Astrocyte (in vitro differentiated cells and primary cell): ENCODE measurements at regions not wholly inside any gene's neighbourhood (a gene's known extent, or its start where the extent isn't known, plus 50 kb on each side); places are given as distances from the start of the nearest gene placed in this dataset.

Source experiments
- DNase-seq: peaks from one replicate; pipeline ENCODE4 v3.0.0-alpha.2; 2010; ENCODE audit warnings: low read depth
- FAIRE-seq: peaks from 2 replicates; lab custom pipeline; 2011; peaks lifted over from hg19 to GRCh38; lab: Jason Lieb, UNC
- H2AFZ ChIP-seq: 2 replicates; pipeline ENCODE4 v1.6.0; 2012; ENCODE audit warnings: low read depth, low read length, inconsistent platforms
- H3K27ac ChIP-seq: 2 replicates; pipeline ENCODE4 v1.5.1; 2011; ENCODE audit warnings: low read depth, low read length, inconsistent platforms
- H3K27me3 ChIP-seq: 2 replicates; pipeline ENCODE4 v1.6.0; 2011; ENCODE audit warnings: low read length, inconsistent platforms; ENCODE audit not compliant: insufficient read depth
- H3K36me3 ChIP-seq: 2 replicates; pipeline ENCODE4 v1.5.1; 2011; ENCODE audit warnings: low read length, inconsistent platforms; ENCODE audit not compliant: insufficient read depth
- H3K4me1 ChIP-seq: 2 replicates; pipeline ENCODE4 v1.5.1; 2011; ENCODE audit warnings: low read length, inconsistent platforms; ENCODE audit not compliant: insufficient read depth
- H3K4me2 ChIP-seq: 2 replicates; pipeline ENCODE4 v1.6.0; 2012; ENCODE audit warnings: low read length, inconsistent platforms
- H3K4me3 ChIP-seq: 2 replicates; pipeline ENCODE4 v1.5.1; 2011; ENCODE audit warnings: low read depth, mild to moderate bottlenecking, low read length, inconsistent platforms; ENCODE audit not compliant: insufficient read depth
- H3K79me2 ChIP-seq: 2 replicates; pipeline ENCODE4 v1.6.0; 2012; ENCODE audit warnings: mild to moderate bottlenecking, low read length, inconsistent platforms; ENCODE audit not compliant: insufficient read depth
- H3K9ac ChIP-seq: 2 replicates; pipeline ENCODE4 v1.6.0; 2012; ENCODE audit warnings: mild to moderate bottlenecking, low read length, inconsistent platforms
- H3K9me3 ChIP-seq: 2 replicates; pipeline ENCODE4 v1.5.1; 2012; ENCODE audit warnings: low read depth, mild to moderate bottlenecking, low read length, inconsistent platforms; ENCODE audit not compliant: insufficient read depth
- H4K20me1 ChIP-seq: 2 replicates; pipeline ENCODE4 v1.6.0; 2012; ENCODE audit warnings: low read length, inconsistent platforms; ENCODE audit not compliant: insufficient read depth
- H3K27ac Mint-ChIP-seq: one replicate; pipeline ENCODE4 v1.8.0; 2021; ENCODE audit warnings: mild to moderate bottlenecking, mixed read lengths; ENCODE audit not compliant: unreplicated experiment
- H3K27me3 Mint-ChIP-seq: one replicate; pipeline ENCODE4 v1.8.0; 2021; ENCODE audit warnings: low read depth, mixed read lengths; ENCODE audit not compliant: unreplicated experiment
- H3K36me3 Mint-ChIP-seq: one replicate; pipeline ENCODE4 v1.8.0; 2021; ENCODE audit warnings: low read depth, mixed read lengths; ENCODE audit not compliant: unreplicated experiment
- H3K4me1 Mint-ChIP-seq: one replicate; pipeline ENCODE4 v1.8.0; 2021; ENCODE audit warnings: low read depth, mixed read lengths; ENCODE audit not compliant: unreplicated experiment
- H3K4me3 Mint-ChIP-seq: one replicate; pipeline ENCODE4 v1.8.0; 2021; ENCODE audit warnings: mild to moderate bottlenecking, moderate library complexity, mixed read lengths; ENCODE audit not compliant: unreplicated experiment
- H3K9me3 Mint-ChIP-seq: one replicate; pipeline ENCODE4 v1.8.0; 2021; ENCODE audit warnings: mild to moderate bottlenecking, mixed read lengths; ENCODE audit not compliant: unreplicated experiment
- EZH2 ChIP-seq: IDR thresholded peaks from 2 replicates; pipeline ENCODE4 v1.6.1; 2012; ENCODE audit warnings: mild to moderate bottlenecking, low read length, inconsistent platforms; ENCODE audit not compliant: insufficient read depth
- TF ChIP-seq, protein P1 (sequence below): IDR thresholded peaks from 2 replicates; pipeline ENCODE4 v1.5.1; 2011; ENCODE audit warnings: low read depth, mild to moderate bottlenecking, inconsistent platforms, low read length, moderate library complexity; ENCODE audit not compliant: insufficient read depth

DNA sequence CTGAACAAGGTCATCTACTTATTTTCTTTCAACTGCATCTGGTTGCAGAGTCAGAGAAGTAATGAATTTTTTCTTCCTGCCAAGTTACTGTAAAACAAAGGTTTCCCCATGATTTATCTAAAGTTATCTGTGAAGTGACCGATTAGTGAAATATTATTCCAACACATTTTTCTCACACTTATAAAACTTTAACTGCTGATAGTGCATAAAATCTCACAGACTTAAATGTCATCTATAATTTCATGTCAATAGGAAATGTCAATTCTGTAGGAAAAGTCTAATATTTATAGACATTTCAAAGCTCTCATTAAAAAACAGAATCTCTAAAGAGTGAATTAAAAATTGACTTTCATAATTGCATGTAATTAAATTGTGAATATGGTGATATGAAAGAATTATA lies 397.2 kb downstream of the SLITRK1 start:
- no peaks in the 10 kb centered on the region for H3K4me1 Mint-ChIP-seq
- Histone ChIP-seq H3K4me1 (no peaks in the 10 kb centered on the region), H3K4me2 (no peak overlapping the region), H4K20me1 (no peaks in the 10 kb centered on the region), H3K36me3 (no peaks in the 10 kb centered on the region), H3K27ac (no peak overlapping the region), H3K9me3 (no peaks in the 10 kb centered on the region), H3K4me3 (no peak overlapping the region), H3K79me2 (no peaks in the 10 kb centered on the region), H3K27me3 (no peaks in the 10 kb centered on the region), H3K9ac (no peak overlapping the region), H2AFZ (no peak overlapping the region)
- no peak overlapping the region for H3K4me3 Mint-ChIP-seq
- TF ChIP-seq, protein P1, sequence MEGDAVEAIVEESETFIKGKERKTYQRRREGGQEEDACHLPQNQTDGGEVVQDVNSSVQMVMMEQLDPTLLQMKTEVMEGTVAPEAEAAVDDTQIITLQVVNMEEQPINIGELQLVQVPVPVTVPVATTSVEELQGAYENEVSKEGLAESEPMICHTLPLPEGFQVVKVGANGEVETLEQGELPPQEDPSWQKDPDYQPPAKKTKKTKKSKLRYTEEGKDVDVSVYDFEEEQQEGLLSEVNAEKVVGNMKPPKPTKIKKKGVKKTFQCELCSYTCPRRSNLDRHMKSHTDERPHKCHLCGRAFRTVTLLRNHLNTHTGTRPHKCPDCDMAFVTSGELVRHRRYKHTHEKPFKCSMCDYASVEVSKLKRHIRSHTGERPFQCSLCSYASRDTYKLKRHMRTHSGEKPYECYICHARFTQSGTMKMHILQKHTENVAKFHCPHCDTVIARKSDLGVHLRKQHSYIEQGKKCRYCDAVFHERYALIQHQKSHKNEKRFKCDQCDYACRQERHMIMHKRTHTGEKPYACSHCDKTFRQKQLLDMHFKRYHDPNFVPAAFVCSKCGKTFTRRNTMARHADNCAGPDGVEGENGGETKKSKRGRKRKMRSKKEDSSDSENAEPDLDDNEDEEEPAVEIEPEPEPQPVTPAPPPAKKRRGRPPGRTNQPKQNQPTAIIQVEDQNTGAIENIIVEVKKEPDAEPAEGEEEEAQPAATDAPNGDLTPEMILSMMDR: no peak
- no peak for TF ChIP-seq EZH2
- DNase-seq (no peak), FAIRE-seq (no peak)
- no peak overlapping the region for H3K27ac Mint-ChIP-seq
- no peaks in the 10 kb centered on the region for H3K36me3 Mint-ChIP-seq
- H3K27me3 Mint-ChIP-seq: no peaks in the 10 kb centered on the region
- no peaks in the 10 kb centered on the region for H3K9me3 Mint-ChIP-seq

DNA sequence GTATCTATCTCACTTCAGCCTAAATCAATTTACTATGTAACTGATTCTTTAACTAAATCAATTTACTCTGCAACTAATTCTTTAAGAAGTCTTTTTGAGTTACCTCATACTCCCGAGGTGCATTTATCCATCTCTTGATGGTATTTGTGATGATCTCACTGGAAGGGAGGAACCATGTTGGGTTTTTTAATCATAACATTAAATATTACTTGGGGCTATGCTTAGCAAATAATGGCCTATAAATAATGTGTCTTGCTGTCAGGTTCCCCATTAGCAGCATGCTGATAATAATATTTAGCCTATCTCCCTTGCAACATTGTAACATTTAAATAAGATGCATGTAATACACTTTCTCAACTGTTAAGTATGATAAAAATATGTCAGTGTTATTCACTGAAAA lies 411.3 kb downstream of the SLITRK1 start:
- H3K27ac ChIP-seq: no peak overlapping the region
- Mint-ChIP-seq H3K9me3 (peaks cover 2% of the 10 kb centered on the region), H3K4me1 (no peaks in the 10 kb centered on the region), H3K4me3 (no peak overlapping the region), H3K27ac (no peak overlapping the region), H3K36me3 (no peaks in the 10 kb centered on the region), H3K27me3 (no peaks in the 10 kb centered on the region)
- H3K27me3 ChIP-seq: no peaks in the 10 kb centered on the region
- no peaks in the 10 kb centered on the region for H3K4me1 ChIP-seq
- H3K9me3 ChIP-seq: no peaks in the 10 kb centered on the region
- H3K9ac ChIP-seq: no peak overlapping the region
- no peaks in the 10 kb centered on the region for H3K36me3 ChIP-seq
- H3K79me2 ChIP-seq: no peaks in the 10 kb centered on the region
- no peak for DNase-seq
- H4K20me1 ChIP-seq: no peaks in the 10 kb centered on the region
- no peak for FAIRE-seq
- TF ChIP-seq EZH2: no peak
- TF ChIP-seq, protein P1: no peak
- H3K4me3 ChIP-seq: no peak overlapping the region
- no peak overlapping the region for H3K4me2 ChIP-seq
- H2AFZ ChIP-seq: no peak overlapping the region

DNA sequence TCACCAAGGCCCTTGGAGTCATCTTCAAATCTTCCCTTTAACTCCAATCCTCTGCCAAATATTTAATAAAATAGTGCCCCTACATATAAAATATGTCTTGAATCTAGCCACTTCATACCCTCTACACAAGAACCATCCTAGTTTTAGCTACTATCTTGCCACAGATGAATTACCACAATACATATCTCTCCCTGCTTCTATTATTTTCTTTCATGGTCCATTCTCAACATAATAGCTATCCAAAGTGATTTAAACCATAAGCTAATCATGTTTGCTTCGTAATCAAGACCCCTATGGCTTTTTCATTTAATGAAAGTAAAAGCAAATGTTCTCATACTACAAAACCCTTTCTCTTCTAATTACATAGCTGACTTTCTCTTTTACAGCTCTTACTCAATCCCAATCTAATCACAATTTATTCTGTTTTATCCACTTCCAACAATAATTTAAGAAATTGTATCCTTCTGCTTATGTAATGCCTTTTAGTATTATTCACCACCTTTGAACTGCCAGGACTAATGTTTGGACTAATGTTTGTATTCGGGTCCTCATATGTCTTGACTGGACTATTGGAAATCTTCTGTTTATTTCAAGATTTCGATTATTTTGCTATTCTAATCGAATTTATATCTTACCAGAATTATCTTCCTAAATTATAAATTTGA lies 412.0 kb downstream of the SLITRK1 start:
- no peaks in the 10 kb centered on the region for H3K36me3 ChIP-seq
- TF ChIP-seq, protein P1: no peak
- TF ChIP-seq EZH2: no peak
- no peaks in the 10 kb centered on the region for H3K4me1 Mint-ChIP-seq
- no peak overlapping the region for H3K27ac Mint-ChIP-seq
- no peaks in the 10 kb centered on the region for H3K27me3 ChIP-seq
- no peak overlapping the region for H3K9ac ChIP-seq
- H3K4me1 ChIP-seq: no peaks in the 10 kb centered on the region
- H3K4me2 ChIP-seq: no peak overlapping the region
- H3K27ac ChIP-seq: no peak overlapping the region
- peaks cover 2% of the 10 kb centered on the region for H3K9me3 Mint-ChIP-seq
- FAIRE-seq (no peak), DNase-seq (no peak)
- H3K27me3 Mint-ChIP-seq: no peaks in the 10 kb centered on the region
- H4K20me1 ChIP-seq: no peaks in the 10 kb centered on the region
- no peaks in the 10 kb centered on the region for H3K36me3 Mint-ChIP-seq
- no peaks in the 10 kb centered on the region for H3K79me2 ChIP-seq
- no peak overlapping the region for H2AFZ ChIP-seq
- H3K4me3 Mint-ChIP-seq: no peak overlapping the region
- no peaks in the 10 kb centered on the region for H3K9me3 ChIP-seq
- H3K4me3 ChIP-seq: no peak overlapping the region
